RWPE2 (cell line): ENCODE measurements at regions not wholly inside any gene's neighbourhood (a gene's known extent, or its start where the extent isn't known, plus 50 kb on each side); places are given as distances from the start of the nearest gene placed in this dataset.

Experiments
- ATAC-seq: fragments of 200-7000 bp; cut with Tn5 transposase; 3 replicates; pipeline ENCODE4 v1.9.1; 2021; ENCODE audit warnings: low read depth
- DNase-seq: peaks from one replicate; pipeline ENCODE4 v3.0.0-alpha.2; 2020; ENCODE audit warnings: low spot score
- H3K27ac ChIP-seq: fragments of 450-650 bp; 2 replicates; pipeline ENCODE4 v1.5.1; 2017; ENCODE audit warnings: mild to moderate bottlenecking; ENCODE audit not compliant: poor library complexity, severe bottlenecking
- H3K27me3 ChIP-seq: fragments of 250-450 bp; sonication (Bioruptor Pico); 2 replicates; pipeline ENCODE4 v1.5.1; 2021; ENCODE audit warnings: mild to moderate bottlenecking, moderate library complexity; ENCODE audit not compliant: insufficient read depth, poor library complexity, severe bottlenecking
- H3K36me3 ChIP-seq: fragments of 250-450 bp; sonication (Bioruptor Pico); 2 replicates; pipeline ENCODE4 v1.5.1; 2020; ENCODE audit warnings: low read depth, mild to moderate bottlenecking, moderate library complexity
- H3K4me1 ChIP-seq: fragments of 250-450 bp; sonication (Bioruptor Pico); 2 replicates; pipeline ENCODE4 v1.5.1; 2021; ENCODE audit warnings: mild to moderate bottlenecking, moderate library complexity; ENCODE audit not compliant: insufficient read depth, poor library complexity, severe bottlenecking
- H3K4me3 ChIP-seq: fragments of 250-450 bp; sonication (Bioruptor Pico); 2 replicates; pipeline ENCODE4 v1.5.1; 2021; ENCODE audit warnings: mild to moderate bottlenecking, moderate library complexity; ENCODE audit not compliant: severe bottlenecking
- H3K9me3 ChIP-seq: fragments of 250-450 bp; sonication (Bioruptor Pico); 2 replicates; pipeline ENCODE4 v1.5.1; 2021; ENCODE audit warnings: mild to moderate bottlenecking, moderate library complexity; ENCODE audit not compliant: severe bottlenecking
- TF ChIP-seq, protein P1 (sequence below): fragments of 450-650 bp; IDR thresholded peaks from one replicate; pipeline ENCODE4 v1.5.1; 2017; ENCODE audit warnings: mild to moderate bottlenecking, moderate library complexity; ENCODE audit not compliant: poor library complexity, severe bottlenecking

DNA sequence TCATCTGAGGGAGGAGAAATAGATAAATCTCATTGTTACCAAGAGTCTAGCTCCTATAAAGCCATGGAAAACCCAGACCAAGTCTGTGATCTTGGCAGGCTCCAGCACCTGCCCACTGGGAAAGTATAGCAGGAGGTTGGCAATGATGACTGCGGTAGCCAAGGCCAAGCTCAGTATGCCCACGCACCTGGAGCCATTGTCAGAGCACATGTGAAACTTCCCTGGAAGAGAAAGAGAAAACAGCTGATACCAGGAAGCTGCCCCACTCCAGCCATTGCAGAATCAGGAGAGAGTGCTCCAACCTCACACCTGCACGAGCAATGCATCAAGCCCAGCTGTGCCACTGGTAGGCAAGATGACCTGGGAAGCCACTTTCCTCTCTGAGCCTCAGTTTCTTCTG lies 62.2 kb upstream of the HEPHL1 start:
- no peak overlapping the region for H3K27ac ChIP-seq
- no peak overlapping the region for H3K4me3 ChIP-seq
- no peaks in the 10 kb centered on the region for H3K27me3 ChIP-seq
- TF ChIP-seq, protein P1, sequence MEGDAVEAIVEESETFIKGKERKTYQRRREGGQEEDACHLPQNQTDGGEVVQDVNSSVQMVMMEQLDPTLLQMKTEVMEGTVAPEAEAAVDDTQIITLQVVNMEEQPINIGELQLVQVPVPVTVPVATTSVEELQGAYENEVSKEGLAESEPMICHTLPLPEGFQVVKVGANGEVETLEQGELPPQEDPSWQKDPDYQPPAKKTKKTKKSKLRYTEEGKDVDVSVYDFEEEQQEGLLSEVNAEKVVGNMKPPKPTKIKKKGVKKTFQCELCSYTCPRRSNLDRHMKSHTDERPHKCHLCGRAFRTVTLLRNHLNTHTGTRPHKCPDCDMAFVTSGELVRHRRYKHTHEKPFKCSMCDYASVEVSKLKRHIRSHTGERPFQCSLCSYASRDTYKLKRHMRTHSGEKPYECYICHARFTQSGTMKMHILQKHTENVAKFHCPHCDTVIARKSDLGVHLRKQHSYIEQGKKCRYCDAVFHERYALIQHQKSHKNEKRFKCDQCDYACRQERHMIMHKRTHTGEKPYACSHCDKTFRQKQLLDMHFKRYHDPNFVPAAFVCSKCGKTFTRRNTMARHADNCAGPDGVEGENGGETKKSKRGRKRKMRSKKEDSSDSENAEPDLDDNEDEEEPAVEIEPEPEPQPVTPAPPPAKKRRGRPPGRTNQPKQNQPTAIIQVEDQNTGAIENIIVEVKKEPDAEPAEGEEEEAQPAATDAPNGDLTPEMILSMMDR = no peak
- no peak for DNase-seq
- H3K4me1 ChIP-seq = no peaks in the 10 kb centered on the region
- H3K9me3 ChIP-seq = no peaks in the 10 kb centered on the region
- H3K36me3 ChIP-seq = no peaks in the 10 kb centered on the region
- no peak for ATAC-seq

- Histone ChIP-seq H3K9me3 (no peaks in the 10 kb centered on the region), H3K27me3 (no peaks in the 10 kb centered on the region), H3K4me3 (no peak overlapping the region), H3K4me1 (no peaks in the 10 kb centered on the region), H3K27ac (no peak overlapping the region), H3K36me3 (no peaks in the 10 kb centered on the region)
- DNase-seq (no peak), ATAC-seq (no peak)
- TF ChIP-seq, protein P1 = no peak
Observed at GRCh38 chr11:93959663-93960062, 61.5 kb upstream of the HEPHL1 start.

GRCh38 chr11:93963072-93963471 lies 58.1 kb upstream of the HEPHL1 start:
- Histone ChIP-seq H3K9me3 (no peaks in the 10 kb centered on the region), H3K27me3 (no peaks in the 10 kb centered on the region), H3K27ac (no peak overlapping the region), H3K4me1 (no peaks in the 10 kb centered on the region), H3K36me3 (no peaks in the 10 kb centered on the region), H3K4me3 (no peak overlapping the region)
- no peak for ATAC-seq
- no peak for DNase-seq
- TF ChIP-seq, protein P1 = no peak

DNA sequence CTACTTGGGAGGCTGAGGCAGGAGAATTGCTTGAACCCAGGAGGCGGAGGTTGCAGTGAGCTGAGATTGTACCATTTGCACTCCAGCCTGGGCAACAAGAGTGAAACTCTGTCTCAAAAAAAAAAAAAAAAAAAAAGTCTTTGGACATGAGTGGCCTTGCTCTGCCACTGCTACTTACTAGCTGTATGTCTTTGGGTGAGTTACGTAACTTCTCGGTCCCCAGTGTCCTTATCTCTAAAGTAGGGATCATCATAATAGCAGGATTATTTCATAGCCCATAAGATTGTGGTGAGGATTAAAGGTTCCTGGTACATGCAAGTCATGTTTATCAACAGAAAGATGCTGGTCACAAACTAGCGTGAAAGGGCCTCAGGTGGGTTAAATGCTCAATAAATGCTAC lies 53.9 kb upstream of the HEPHL1 start:
- Histone ChIP-seq H3K27me3 (no peaks in the 10 kb centered on the region), H3K4me1 (no peaks in the 10 kb centered on the region), H3K36me3 (no peaks in the 10 kb centered on the region), H3K27ac (no peak overlapping the region), H3K4me3 (no peak overlapping the region), H3K9me3 (no peaks in the 10 kb centered on the region)
- no peak for DNase-seq
- ATAC-seq = no peak
- TF ChIP-seq, protein P1 = no peak

GRCh38 chr11:93967944-93968343 lies 53.2 kb upstream of the HEPHL1 start:
- H3K27me3 ChIP-seq = no peaks in the 10 kb centered on the region
- no peaks in the 10 kb centered on the region for H3K9me3 ChIP-seq
- no peak overlapping the region for H3K27ac ChIP-seq
- ATAC-seq (no peak), DNase-seq (no peak)
- H3K4me3 ChIP-seq = no peak overlapping the region
- TF ChIP-seq, protein P1 = no peak
- H3K4me1 ChIP-seq = no peaks in the 10 kb centered on the region
- H3K36me3 ChIP-seq = no peaks in the 10 kb centered on the region
